Gastrocnemius medialis (tissue), 4 donors: ENCODE measurements at regions not wholly inside any gene's neighbourhood (a gene's known extent, or its start where the extent isn't known, plus 50 kb on each side); places are given as distances from the start of the nearest gene placed in this dataset.

Experiments used
- ATAC-seq, 2 donors: fragments of 150-250 bp; one replicate each; pipeline ENCODE4 v1.9.1; 2016
- DNase-seq, 2 donors: peaks; one replicate each; pipeline ENCODE4 v3.0.0-alpha.2; 2019
- H3K27ac ChIP-seq, 4 donors: fragments of 200-600 bp; sonication (generic); 1 replicate in 1 of 4; 2 replicates in 3 of 4; pipeline ENCODE4 v1.5.1; 2016 to 2018; ENCODE audit warnings: mild to moderate bottlenecking in 2 of 4, moderate library complexity in 1 of 4
- H3K27me3 ChIP-seq, 3 donors: fragments of 200-600 bp; sonication (generic) in 2 of 3; 1 replicate in 1 of 3; 2 replicates in 2 of 3; pipeline versions ENCODE4 v1.5.1 to v1.6.0; 2016 to 2019; ENCODE audit warnings: mild to moderate bottlenecking in 1 of 3, moderate library complexity in 1 of 3
- H3K36me3 ChIP-seq, 2 donors: fragments of 200-600 bp; sonication (generic) in 1 of 2; one replicate each; pipeline ENCODE4 v1.5.1; 2017 to 2018
- H3K4me1 ChIP-seq, 2 donors: fragments of 200-600 bp; sonication (generic) in 1 of 2; one replicate each; pipeline ENCODE4 v1.5.1; 2016 to 2017; ENCODE audit warnings: mild to moderate bottlenecking in 2 of 2
- H3K4me3 ChIP-seq, 4 donors: fragments of 200-600 bp; sonication (generic) in 3 of 4; 1 replicate in 1 of 4; 2 replicates in 3 of 4; pipeline ENCODE4 v1.5.1; 2016 to 2019; ENCODE audit warnings: mild to moderate bottlenecking in 2 of 4
- H3K9me3 ChIP-seq, 3 donors: fragments of 200-600 bp; sonication (generic) in 2 of 3; 1 replicate in 1 of 3; 2 replicates in 2 of 3; pipeline ENCODE4 v1.5.1; 2016 to 2019
- CTCF ChIP-seq, 5 experiments: fragments of 450-650 bp in 3 of 5; fragments of 200-600 bp in 2 of 5; sonication (generic) in 2 of 5; IDR thresholded peaks in 4 of 5; conservative IDR thresholded peaks in 1 of 5; 1 replicate in 4 of 5; 2 replicates in 1 of 5; pipeline ENCODE4 v1.5.1; 2016 to 2019; ENCODE audit warnings: antibody characterized with exemption in 5 of 5, mild to moderate bottlenecking in 3 of 5, moderate library complexity in 3 of 5
- POLR2A ChIP-seq, 2 donors: fragments of 450-650 bp; IDR thresholded peaks; one replicate each; pipeline ENCODE4 v1.6.1; 2017; ENCODE audit warnings: antibody characterized with exemption in 2 of 2, mild to moderate bottlenecking in 2 of 2, moderate library complexity in 2 of 2
- in situ Hi-C, 4 donors: fragments of 200-750 bp; cut with MboI; loops; one replicate each; pipeline versions ENCODE4 v1.15.0 to v1.8.0; 2017; ENCODE audit warnings: low sequenced_read_pairs in 4 of 4
- intact Hi-C: fragments of 100-400 bp; cut with DNase I; formaldehyde crosslinking; loops from one replicate; pipeline ENCODE4 v1.15.1; 2023; ENCODE audit warnings: low total_unique reads

DNA sequence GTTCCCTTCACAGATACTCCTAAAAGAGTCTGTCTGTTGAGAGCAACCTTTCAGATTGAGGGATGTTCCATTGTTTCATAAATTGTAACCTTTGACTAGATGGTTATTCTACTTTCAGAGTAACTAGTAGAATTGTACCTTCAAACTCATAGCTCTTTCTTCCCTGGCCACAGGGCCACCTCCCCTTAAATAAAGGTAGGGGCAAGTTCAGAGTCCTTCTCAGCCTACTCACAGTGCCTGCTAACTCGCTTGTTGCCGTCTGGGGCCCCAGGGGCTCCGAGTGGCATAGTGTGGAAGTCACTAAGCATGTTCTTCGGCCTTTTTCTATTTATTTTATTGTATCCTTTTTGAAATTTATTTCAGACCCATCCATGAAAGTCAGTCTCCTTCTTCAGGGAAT, 250.4 kb downstream of the ALX1 start:
- no peaks in the 10 kb centered on the region for H3K27me3 ChIP-seq
- no peak overlapping the region for H3K27ac ChIP-seq
- DNase-seq (no peak), ATAC-seq (no peak)
- no peak overlapping the region for H3K4me3 ChIP-seq
- in situ Hi-C loops (no loop called here), intact Hi-C loops (no loop called here)
- no peaks in the 10 kb centered on the region for H3K36me3 ChIP-seq
- no peaks in the 10 kb centered on the region for H3K9me3 ChIP-seq
- TF ChIP-seq CTCF (IDR thresholded peaks at IDR 0.05 in 4 of 5, conservative IDR thresholded peaks at IDR 0.05 in 1 of 5): no peak
- no peak for TF ChIP-seq POLR2A (IDR thresholded peaks at IDR 0.05)
- H3K4me1 ChIP-seq: no peaks in the 10 kb centered on the region

DNA sequence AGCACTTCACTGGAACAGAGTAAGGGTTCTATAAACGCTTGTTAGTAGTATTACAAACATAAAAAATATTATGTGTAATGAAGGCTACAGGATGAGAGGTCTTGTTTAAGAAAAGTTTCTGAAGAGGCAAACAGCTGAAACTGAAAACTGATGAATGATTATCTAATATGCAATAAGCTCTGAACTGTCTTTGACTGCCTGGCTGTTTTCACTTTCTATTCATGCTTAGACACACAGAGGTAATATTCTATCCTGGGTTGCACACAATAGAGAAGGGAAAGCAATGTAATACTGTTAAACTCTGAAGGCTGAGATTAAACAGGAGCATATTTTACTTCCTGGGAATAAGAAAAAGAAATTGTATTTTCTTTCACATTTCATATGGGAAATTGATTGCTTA, 251.3 kb downstream of the ALX1 start:
- Histone ChIP-seq H3K9me3 (no peaks in the 10 kb centered on the region), H3K36me3 (no peaks in the 10 kb centered on the region), H3K4me1 (no peaks in the 10 kb centered on the region), H3K27me3 (no peaks in the 10 kb centered on the region), H3K4me3 (no peak overlapping the region), H3K27ac (no peak overlapping the region)
- no peak for DNase-seq
- no peak for ATAC-seq
- no peak for TF ChIP-seq CTCF (IDR thresholded peaks at IDR 0.05 in 4 of 5, conservative IDR thresholded peaks at IDR 0.05 in 1 of 5)
- TF ChIP-seq POLR2A (IDR thresholded peaks at IDR 0.05): no peak
- intact Hi-C loops (no loop called here), in situ Hi-C loops (no loop called here)

- H3K36me3 ChIP-seq: no peaks in the 10 kb centered on the region
- no peaks in the 10 kb centered on the region for H3K4me1 ChIP-seq
- TF ChIP-seq POLR2A (IDR thresholded peaks at IDR 0.05) (no peak), CTCF (IDR thresholded peaks at IDR 0.05 in 4 of 5, conservative IDR thresholded peaks at IDR 0.05 in 1 of 5) (no peak)
- no peaks in the 10 kb centered on the region for H3K9me3 ChIP-seq
- no peak for ATAC-seq
- in situ Hi-C loops (no loop called here), intact Hi-C loops (no loop called here)
- DNase-seq: no peak
- no peak overlapping the region for H3K27ac ChIP-seq
- H3K4me3 ChIP-seq: no peak overlapping the region
- no peaks in the 10 kb centered on the region for H3K27me3 ChIP-seq
Observed at GRCh38 chr12:85549640-85550039, 269.6 kb downstream of the ALX1 start.

GRCh38 chr12:85550924-85551323, 270.9 kb downstream of the ALX1 start:
- DNase-seq: no peak
- Histone ChIP-seq H3K36me3 (no peaks in the 10 kb centered on the region), H3K4me1 (no peaks in the 10 kb centered on the region), H3K27me3 (no peaks in the 10 kb centered on the region), H3K4me3 (no peak overlapping the region), H3K27ac (no peak overlapping the region), H3K9me3 (no peaks in the 10 kb centered on the region)
- in situ Hi-C loops: no loop called here
- intact Hi-C loops: no loop called here
- TF ChIP-seq POLR2A (IDR thresholded peaks at IDR 0.05): no peak
- ATAC-seq: no peak

- intact Hi-C loops: no loop called here
- H3K27ac ChIP-seq: no peak overlapping the region
- no peaks in the 10 kb centered on the region for H3K36me3 ChIP-seq
- H3K4me3 ChIP-seq: no peak overlapping the region
- no peak for ATAC-seq
- no peaks in the 10 kb centered on the region for H3K27me3 ChIP-seq
- H3K4me1 ChIP-seq: no peaks in the 10 kb centered on the region
- TF ChIP-seq CTCF (IDR thresholded peaks at IDR 0.05 in 4 of 5, conservative IDR thresholded peaks at IDR 0.05 in 1 of 5) (no peak), POLR2A (IDR thresholded peaks at IDR 0.05) (no peak)
- no peaks in the 10 kb centered on the region for H3K9me3 ChIP-seq
- in situ Hi-C loops: no loop called here
- DNase-seq: no peak
Observed at GRCh38 chr12:85552461-85552860, 272.4 kb downstream of the ALX1 start.
